ENCODE measurements at regions not wholly inside any gene's neighbourhood (a gene's known extent, or its start where the extent isn't known, plus 50 kb on each side); places are given as distances from the start of the nearest gene placed in this dataset.

GRCh38 chr4:187070740-187071139, 347.1 kb upstream of the FAT1 start:
- no peak overlapping the region for H3K9ac ChIP-seq (ENCODE audit: insufficient read depth, low read depth, low read length)
- no peak for ATAC-seq
- H4K20me1 ChIP-seq (ENCODE audit: insufficient read depth, low read length): no peaks in the 10 kb centered on the region
- no peak for TF ChIP-seq ZNF83 (CRISPR knock-in tag; IDR thresholded peaks at IDR 0.05; ENCODE audit: borderline replicate concordance)
- no peak for TF ChIP-seq PRMT3 (CRISPR knock-in tag; IDR thresholded peaks at IDR 0.05; ENCODE audit: borderline replicate concordance, low read depth)
- no peak for TF ChIP-seq GLMP (CRISPR knock-in tag; IDR thresholded peaks at IDR 0.05; ENCODE audit: borderline replicate concordance)
- no peak for TF ChIP-seq FLYWCH1 (CRISPR knock-in tag; IDR thresholded peaks at IDR 0.05)
- no peak for DNase-seq (ENCODE audit: low spot score)
- WGBS (ENCODE audit: low lambda C conversion rate): 8% methylated on average over 1 of the region's 1 CpG
- intact Hi-C loops (cut with micrococcal nuclease; ENCODE audit: unreplicated experiment): no loop called here
- no peak overlapping the region for H3K4me3 ChIP-seq (replicated peaks in 1 of 3; ENCODE audit: insufficient read depth in 1 of 3, low read depth in 2 of 3, low read length in 3 of 3)
- no peaks in the 10 kb centered on the region for H3K4me1 ChIP-seq (ENCODE audit: insufficient read depth, low read length)
- POLR2A ChIA-PET: no interaction called here
- in situ Hi-C loops (cut with HindIII; ENCODE audit: extremely low pct_ligation_motif_present, low pct_unique_long_range_greater_than_20kb): no loop called here
- CTCF ChIA-PET (ENCODE audit: low intra/inter-chr PET ratio, low total read pairs): no interaction called here
- FAIRE-seq: no peak
- no peaks in the 10 kb centered on the region for H3K79me2 ChIP-seq (ENCODE audit: insufficient read depth, low read length)
- H3K27me3 ChIP-seq (ENCODE audit: control insufficient read depth in 1 of 2, insufficient read depth in 2 of 2, low read length in 2 of 2): peaks cover 1 to 13% of the 10 kb centered on the region in 2 experiments; a peak in 2 of 5 replicates
- BruUV-seq (replicated peaks): no TSS peak
- H3K36me3 ChIP-seq (replicated peaks in 1 of 2; ENCODE audit: control insufficient read depth in 1 of 2, insufficient read depth in 2 of 2, low read length in 2 of 2): no peaks in the 10 kb centered on the region
- H3K9me3 ChIP-seq (ENCODE audit: low read length): no peaks in the 10 kb centered on the region
- H3K27ac ChIP-seq (ENCODE audit: extremely low read length, insufficient read depth, low read length): no peak overlapping the region
- H2AFZ ChIP-seq (ENCODE audit: low read length): no peak overlapping the region
- H3K4me2 ChIP-seq (ENCODE audit: low read depth, low read length): no peak overlapping the region

- Histone ChIP-seq H3K9me3 (ENCODE audit: low read length) (no peaks in the 10 kb centered on the region), H3K27me3 (ENCODE audit: control insufficient read depth in 1 of 2, insufficient read depth in 2 of 2, low read length in 2 of 2) (peaks cover 0 to 14% of the 10 kb centered on the region in 2 experiments; a peak in 2 of 5 replicates), H3K27ac (ENCODE audit: extremely low read length, insufficient read depth, low read length) (no peak overlapping the region), H3K9ac (ENCODE audit: insufficient read depth, low read depth, low read length) (no peak overlapping the region), H4K20me1 (ENCODE audit: insufficient read depth, low read length) (no peaks in the 10 kb centered on the region), H3K4me2 (ENCODE audit: low read depth, low read length) (no peak overlapping the region), H3K4me1 (ENCODE audit: insufficient read depth, low read length) (no peaks in the 10 kb centered on the region), H3K79me2 (ENCODE audit: insufficient read depth, low read length) (no peaks in the 10 kb centered on the region), H3K4me3 (replicated peaks in 1 of 3; ENCODE audit: insufficient read depth in 1 of 3, low read depth in 2 of 3, low read length in 3 of 3) (no peak overlapping the region), H3K36me3 (replicated peaks in 1 of 2; ENCODE audit: control insufficient read depth in 1 of 2, insufficient read depth in 2 of 2, low read length in 2 of 2) (no peaks in the 10 kb centered on the region), H2AFZ (ENCODE audit: low read length) (no peak overlapping the region)
- CTCF ChIA-PET (ENCODE audit: low intra/inter-chr PET ratio, low total read pairs): no interaction called here
- WGBS (ENCODE audit: low lambda C conversion rate): 24% methylated on average over 11 of the region's 11 CpGs
- FAIRE-seq (no peak), DNase-seq (ENCODE audit: low spot score) (no peak), ATAC-seq (no peak)
- intact Hi-C loops (cut with micrococcal nuclease; ENCODE audit: unreplicated experiment): no loop called here
- BruUV-seq (replicated peaks): no TSS peak
- TF ChIP-seq DMAP1 (CRISPR knock-in tag; IDR thresholded peaks at IDR 0.05): no peak
- TF ChIP-seq ZFP82 (CRISPR knock-in tag; IDR thresholded peaks at IDR 0.05; ENCODE audit: borderline replicate concordance): no peak
- no peak for TF ChIP-seq NFIB (CRISPR knock-in tag; IDR thresholded peaks at IDR 0.05; ENCODE audit: borderline replicate concordance)
- no peak for TF ChIP-seq ZNF230 (CRISPR knock-in tag; IDR thresholded peaks at IDR 0.05)
- TF ChIP-seq ZNF629 (CRISPR knock-in tag; conservative IDR thresholded peaks at IDR 0.05): no peak
- no peak for TF ChIP-seq SMARCE1 (IDR thresholded peaks at IDR 0.05; ENCODE audit: borderline replicate concordance)
- no peak for TF ChIP-seq ZNF619 (CRISPR knock-in tag; IDR thresholded peaks at IDR 0.05)
- no peak for TF ChIP-seq MED13 (CRISPR knock-in tag; IDR thresholded peaks at IDR 0.05)
- no peak for TF ChIP-seq KDM6A (CRISPR knock-in tag; IDR thresholded peaks at IDR 0.05; ENCODE audit: low read depth)
- TF ChIP-seq POLR2A (IDR thresholded peaks at IDR 0.05; ENCODE audit: insufficient read depth in 1 of 2, low read depth in 2 of 2, low read length in 2 of 2): no peak
- POLR2A ChIA-PET: no interaction called here
- in situ Hi-C loops (cut with HindIII; ENCODE audit: extremely low pct_ligation_motif_present, low pct_unique_long_range_greater_than_20kb): no loop called here
These were observed 348.4 kb upstream of the FAT1 start for GRCh38 chr4:187071946-187072600.
